Smooth muscle cell (in vitro differentiated cells): ENCODE measurements at regions not wholly inside any gene's neighbourhood (a gene's known extent, or its start where the extent isn't known, plus 50 kb on each side); places are given as distances from the start of the nearest gene placed in this dataset.
"Not testable (repeated sequence)": the region's sequence is repeated elsewhere in the genome, so short reads cannot be mapped to it uniquely, and the experiment has no call there.

Experiments used
- DNase-seq: peaks from one replicate; lab custom pipeline; 2025; ENCODE audit not compliant: unreplicated experiment; lab: John Stamatoyannopoulos, UW
- H2AFZ ChIP-seq: fragments of 200-600 bp; sonication (generic); 2 replicates; pipeline ENCODE4 v1.6.0; 2016; ENCODE audit warnings: antibody characterized with exemption, low read depth, mild to moderate bottlenecking
- H3F3A ChIP-seq: fragments of 200-600 bp; sonication (generic); 2 replicates; pipeline ENCODE4 v1.6.0; 2017; ENCODE audit warnings: antibody characterized with exemption, low read depth
- H3K27ac ChIP-seq: fragments of 200-600 bp; sonication (generic); 2 replicates; pipeline ENCODE4 v1.5.1; 2016; ENCODE audit warnings: low read depth, mild to moderate bottlenecking
- H3K27me3 ChIP-seq: fragments of 200-600 bp; sonication (generic); 2 replicates; pipeline ENCODE4 v1.6.1; 2016; ENCODE audit warnings: low read depth, mild to moderate bottlenecking
- H3K36me3 ChIP-seq: fragments of 200-600 bp; sonication (generic); 2 replicates; pipeline ENCODE4 v1.5.1; 2016; ENCODE audit warnings: low read depth
- H3K4me1 ChIP-seq: fragments of 200-600 bp; sonication (generic); 2 replicates; pipeline ENCODE4 v1.5.1; 2016; ENCODE audit warnings: low read depth
- H3K4me2 ChIP-seq: fragments of 200-600 bp; sonication (generic); 2 replicates; pipeline ENCODE4 v1.6.0; 2016; ENCODE audit warnings: mild to moderate bottlenecking
- H3K4me3 ChIP-seq: fragments of 200-600 bp; sonication (generic); 2 replicates; pipeline ENCODE4 v1.5.1; 2016; ENCODE audit warnings: mild to moderate bottlenecking
- H3K79me2 ChIP-seq: fragments of 200-600 bp; sonication (generic); 2 replicates; pipeline ENCODE4 v1.6.0; 2016; ENCODE audit warnings: low read depth, mild to moderate bottlenecking
- H3K9ac ChIP-seq: fragments of 200-600 bp; sonication (generic); 2 replicates; pipeline ENCODE4 v1.6.0; 2016; ENCODE audit warnings: low read depth
- H3K9me3 ChIP-seq: fragments of 200-600 bp; sonication (generic); replicated peaks from 2 replicates; pipeline ENCODE4 v1.5.1; 2016; ENCODE audit warnings: low read depth
- H4K20me1 ChIP-seq: fragments of 200-600 bp; sonication (generic); 2 replicates; pipeline ENCODE4 v1.6.0; 2016; ENCODE audit warnings: low read depth
- CTCF ChIP-seq: fragments of 200-600 bp; sonication (generic); IDR thresholded peaks from 2 replicates; pipeline ENCODE4 v1.5.1; 2017; ENCODE audit warnings: borderline replicate concordance, mild to moderate bottlenecking, antibody characterized with exemption; ENCODE audit not compliant: insufficient read depth, poor library complexity, severe bottlenecking
- WGBS: methylation state at CpG from one replicate; pipeline ENCODE4 v1.1.7; 2016; ENCODE audit warnings: low lambda C conversion rate; 5-methylcytosine and 5-hydroxymethylcytosine counted together

GRCh38 chr3:139231555-139232281 lies 112.1 kb upstream of the MRPS22 start:
- no peak overlapping the region for H3K4me2 ChIP-seq
- H3F3A ChIP-seq, result no peaks in the 10 kb centered on the region
- no peak for TF ChIP-seq CTCF
- H3K27ac ChIP-seq, result no peak overlapping the region
- no peak overlapping the region for H3K9ac ChIP-seq
- H3K4me3 ChIP-seq, result no peak overlapping the region
- no peaks in the 10 kb centered on the region for H3K9me3 ChIP-seq
- H3K27me3 ChIP-seq, result no peaks in the 10 kb centered on the region
- WGBS, result 93% methylated on average over 5 of the region's 5 CpGs
- no peak for DNase-seq
- no peaks in the 10 kb centered on the region for H3K79me2 ChIP-seq
- H2AFZ ChIP-seq, result no peak overlapping the region
- H3K36me3 ChIP-seq, result no peaks in the 10 kb centered on the region
- H4K20me1 ChIP-seq, result no peaks in the 10 kb centered on the region
- no peaks in the 10 kb centered on the region for H3K4me1 ChIP-seq

- not testable (repeated sequence) for H3F3A ChIP-seq, DNase-seq, H2AFZ ChIP-seq, H3K9me3 ChIP-seq, H3K4me3 ChIP-seq, H3K4me2 ChIP-seq, H3K27me3 ChIP-seq, H4K20me1 ChIP-seq, H3K79me2 ChIP-seq, H3K27ac ChIP-seq, H3K9ac ChIP-seq, H3K36me3 ChIP-seq, H3K4me1 ChIP-seq
- WGBS, result 86% methylated on average over 3 of the region's 3 CpGs
Measured at GRCh38 chr3:139232341-139232740, 111.5 kb upstream of the MRPS22 start.

- H3K4me1 ChIP-seq, result no peaks in the 10 kb centered on the region
- no peaks in the 10 kb centered on the region for H3K36me3 ChIP-seq
- H3K9me3 ChIP-seq, result no peaks in the 10 kb centered on the region
- H3K27me3 ChIP-seq, result peaks cover 18% of the 10 kb centered on the region
- H3F3A ChIP-seq, result no peaks in the 10 kb centered on the region
- no peak overlapping the region for H3K4me2 ChIP-seq
- no peaks in the 10 kb centered on the region for H3K79me2 ChIP-seq
- H3K27ac ChIP-seq, result no peak overlapping the region
- no peak overlapping the region for H2AFZ ChIP-seq
- no peak overlapping the region for H3K9ac ChIP-seq
- TF ChIP-seq CTCF, result no peak
- H3K4me3 ChIP-seq, result no peak overlapping the region
- 97% methylated on average over 3 of the region's 3 CpGs for WGBS
- no peaks in the 10 kb centered on the region for H4K20me1 ChIP-seq
- DNase-seq, result no peak
Measured at GRCh38 chr3:139234491-139234890, 109.3 kb upstream of the MRPS22 start.

- WGBS, result 92% methylated on average over 1 of the region's 1 CpG
- no peak overlapping the region for H3K9ac ChIP-seq
- H3K79me2 ChIP-seq, result no peaks in the 10 kb centered on the region
- H3K9me3 ChIP-seq, result no peaks in the 10 kb centered on the region
- no peak overlapping the region for H3K4me2 ChIP-seq
- no peak overlapping the region for H3K4me3 ChIP-seq
- DNase-seq, result no peak
- no peaks in the 10 kb centered on the region for H3F3A ChIP-seq
- no peak overlapping the region for H2AFZ ChIP-seq
- H3K4me1 ChIP-seq, result no peaks in the 10 kb centered on the region
- H4K20me1 ChIP-seq, result no peaks in the 10 kb centered on the region
- H3K36me3 ChIP-seq, result no peaks in the 10 kb centered on the region
- TF ChIP-seq CTCF, result no peak
- H3K27ac ChIP-seq, result no peak overlapping the region
- H3K27me3 ChIP-seq, result peaks cover 23% of the 10 kb centered on the region
Measured at GRCh38 chr3:139235192-139235591, 108.6 kb upstream of the MRPS22 start.
